Smooth muscle cell (in vitro differentiated cells): ENCODE measurements at regions not wholly inside any gene's neighbourhood (a gene's known extent, or its start where the extent isn't known, plus 50 kb on each side); places are given as distances from the start of the nearest gene placed in this dataset.

ENCODE experiments used
- DNase-seq: peaks from one replicate; lab custom pipeline; 2025; ENCODE audit not compliant: unreplicated experiment; lab: John Stamatoyannopoulos, UW
- H2AFZ ChIP-seq: fragments of 200-600 bp; sonication (generic); 2 replicates; pipeline ENCODE4 v1.6.0; 2016; ENCODE audit warnings: antibody characterized with exemption, low read depth, mild to moderate bottlenecking
- H3F3A ChIP-seq: fragments of 200-600 bp; sonication (generic); 2 replicates; pipeline ENCODE4 v1.6.0; 2017; ENCODE audit warnings: antibody characterized with exemption, low read depth
- H3K27ac ChIP-seq: fragments of 200-600 bp; sonication (generic); 2 replicates; pipeline ENCODE4 v1.5.1; 2016; ENCODE audit warnings: low read depth, mild to moderate bottlenecking
- H3K27me3 ChIP-seq: fragments of 200-600 bp; sonication (generic); 2 replicates; pipeline ENCODE4 v1.6.1; 2016; ENCODE audit warnings: low read depth, mild to moderate bottlenecking
- H3K36me3 ChIP-seq: fragments of 200-600 bp; sonication (generic); 2 replicates; pipeline ENCODE4 v1.5.1; 2016; ENCODE audit warnings: low read depth
- H3K4me1 ChIP-seq: fragments of 200-600 bp; sonication (generic); 2 replicates; pipeline ENCODE4 v1.5.1; 2016; ENCODE audit warnings: low read depth
- H3K4me2 ChIP-seq: fragments of 200-600 bp; sonication (generic); 2 replicates; pipeline ENCODE4 v1.6.0; 2016; ENCODE audit warnings: mild to moderate bottlenecking
- H3K4me3 ChIP-seq: fragments of 200-600 bp; sonication (generic); 2 replicates; pipeline ENCODE4 v1.5.1; 2016; ENCODE audit warnings: mild to moderate bottlenecking
- H3K79me2 ChIP-seq: fragments of 200-600 bp; sonication (generic); 2 replicates; pipeline ENCODE4 v1.6.0; 2016; ENCODE audit warnings: low read depth, mild to moderate bottlenecking
- H3K9ac ChIP-seq: fragments of 200-600 bp; sonication (generic); 2 replicates; pipeline ENCODE4 v1.6.0; 2016; ENCODE audit warnings: low read depth
- H3K9me3 ChIP-seq: fragments of 200-600 bp; sonication (generic); replicated peaks from 2 replicates; pipeline ENCODE4 v1.5.1; 2016; ENCODE audit warnings: low read depth
- H4K20me1 ChIP-seq: fragments of 200-600 bp; sonication (generic); 2 replicates; pipeline ENCODE4 v1.6.0; 2016; ENCODE audit warnings: low read depth
- CTCF ChIP-seq: fragments of 200-600 bp; sonication (generic); IDR thresholded peaks from 2 replicates; pipeline ENCODE4 v1.5.1; 2017; ENCODE audit warnings: borderline replicate concordance, mild to moderate bottlenecking, antibody characterized with exemption; ENCODE audit not compliant: insufficient read depth, poor library complexity, severe bottlenecking
- WGBS: methylation state at CpG from one replicate; pipeline ENCODE4 v1.1.7; 2016; ENCODE audit warnings: low lambda C conversion rate; 5-methylcytosine and 5-hydroxymethylcytosine counted together

- H3K36me3 ChIP-seq, result no peaks in the 10 kb centered on the region
- peak overlapping the region; percentile 23 for H2AFZ ChIP-seq
- 56% methylated on average over 6 of the region's 6 CpGs for WGBS
Measured at GRCh38 chr21:35284199-35284598, 235.1 kb upstream of the RUNX1 start.

GRCh38 chr21:35282944-35283343 lies 233.8 kb upstream of the RUNX1 start:
- Histone ChIP-seq H3K27ac (no peak overlapping the region), H3K4me3 (no peak overlapping the region), H3K79me2 (no peaks in the 10 kb centered on the region), H3K36me3 (no peaks in the 10 kb centered on the region), H3K4me1 (no peaks in the 10 kb centered on the region), H4K20me1 (no peaks in the 10 kb centered on the region), H3K9me3 (no peaks in the 10 kb centered on the region), H3K4me2 (no peak overlapping the region), H3K27me3 (no peaks in the 10 kb centered on the region), H2AFZ (peak overlapping the region; percentile 18), H3K9ac (no peak overlapping the region), H3F3A (peaks cover 5% of the 10 kb centered on the region)
- no peak for TF ChIP-seq CTCF
- 67% methylated on average over 5 of the region's 5 CpGs for WGBS
- DNase-seq, result no peak

More at GRCh38 chr21:35284199-35284598, 235.1 kb upstream of the RUNX1 start:
- Histone ChIP-seq H3K4me3 (no peak overlapping the region), H3K79me2 (no peaks in the 10 kb centered on the region), H4K20me1 (no peaks in the 10 kb centered on the region), H3K9me3 (no peaks in the 10 kb centered on the region), H3K4me1 (no peaks in the 10 kb centered on the region), H3F3A (no peaks in the 10 kb centered on the region), H3K4me2 (no peak overlapping the region), H3K9ac (no peak overlapping the region), H3K27ac (no peak overlapping the region), H3K27me3 (no peaks in the 10 kb centered on the region)
- TF ChIP-seq CTCF, result no peak
- DNase-seq, result no peak

DNA sequence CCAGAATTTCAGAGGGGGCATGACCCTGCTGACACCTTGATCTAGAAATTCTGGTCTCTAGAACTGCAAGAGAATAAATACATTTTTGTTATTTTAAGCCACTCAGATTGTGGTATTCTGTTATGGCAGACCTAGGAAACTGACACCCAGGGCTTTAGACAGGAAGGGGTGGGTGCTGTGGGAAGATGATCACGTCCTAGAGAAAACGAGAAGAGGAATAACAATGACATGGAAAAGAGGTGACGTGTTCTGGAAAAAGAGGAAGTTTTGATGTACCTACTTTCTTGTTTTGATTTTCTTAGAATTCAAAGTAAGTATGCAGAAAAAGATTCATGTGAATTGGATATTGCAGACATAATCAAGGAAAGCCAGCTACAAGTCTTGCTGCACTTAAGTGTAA lies 232.9 kb upstream of the RUNX1 start:
- WGBS, result 64% methylated on average over 3 of the region's 3 CpGs
- TF ChIP-seq CTCF, result no peak

GRCh38 chr21:35280231-35280630 lies 231.1 kb upstream of the RUNX1 start:
- H3K4me1 ChIP-seq, result peaks cover 18% of the 10 kb centered on the region
- no peak overlapping the region for H3K9ac ChIP-seq
- no peak overlapping the region for H3K4me3 ChIP-seq
- H3K4me2 ChIP-seq, result no peak overlapping the region
- peaks cover 11% of the 10 kb centered on the region for H3F3A ChIP-seq
- H3K27me3 ChIP-seq, result no peaks in the 10 kb centered on the region
- no peak for TF ChIP-seq CTCF
- DNase-seq, result no peak
- peak overlapping the region; percentile 4 for H2AFZ ChIP-seq
- no peaks in the 10 kb centered on the region for H3K79me2 ChIP-seq
- H3K36me3 ChIP-seq, result no peaks in the 10 kb centered on the region
- no peak overlapping the region for H3K27ac ChIP-seq
- H4K20me1 ChIP-seq, result no peaks in the 10 kb centered on the region
- no peaks in the 10 kb centered on the region for H3K9me3 ChIP-seq

More for the DNA sequence above, 232.9 kb upstream of the RUNX1 start:
- peaks cover 2% of the 10 kb centered on the region for H3K4me1 ChIP-seq
- H2AFZ ChIP-seq, result peak overlapping the region; percentile 63
- peaks cover 7% of the 10 kb centered on the region for H3F3A ChIP-seq
- no peak overlapping the region for H3K4me2 ChIP-seq
- H4K20me1 ChIP-seq, result no peaks in the 10 kb centered on the region
- H3K9ac ChIP-seq, result no peak overlapping the region
- no peaks in the 10 kb centered on the region for H3K79me2 ChIP-seq
- no peaks in the 10 kb centered on the region for H3K36me3 ChIP-seq
- H3K27ac ChIP-seq, result no peak overlapping the region
- H3K4me3 ChIP-seq, result no peak overlapping the region
- DNase-seq, result no peak
- H3K27me3 ChIP-seq, result no peaks in the 10 kb centered on the region
- H3K9me3 ChIP-seq, result no peaks in the 10 kb centered on the region
